HG03460 (cell line): ENCODE measurements at regions not wholly inside any gene's neighbourhood (a gene's known extent, or its start where the extent isn't known, plus 50 kb on each side); places are given as distances from the start of the nearest gene placed in this dataset.
"Not testable (repeated sequence)": the region's sequence is repeated elsewhere in the genome, so short reads cannot be mapped to it uniquely, and the experiment has no call there.

Source experiments
- ATAC-seq: cut with Tn5 transposase; IDR thresholded peaks from one replicate; pipeline ENCODE4 v1.9.1; 2021; ENCODE audit not compliant: unreplicated experiment

- ATAC-seq, result no peak
These were observed 100.7 kb upstream of the LMCD1 start for GRCh38 chr3:8400911-8401310.

- ATAC-seq, result no peak
These were observed 97.6 kb upstream of the LMCD1 start for GRCh38 chr3:8403996-8404395.

- ATAC-seq, result no peak
These were observed 96.5 kb upstream of the LMCD1 start for GRCh38 chr3:8405144-8405543.

GRCh38 chr3:8406479-8406878 lies 95.1 kb upstream of the LMCD1 start:
- no peak for ATAC-seq

- no peak for ATAC-seq
These were observed 88.2 kb upstream of the LMCD1 start for GRCh38 chr3:8413337-8413926.

- no peak for ATAC-seq
These were observed 84.7 kb upstream of the LMCD1 start for GRCh38 chr3:8416965-8417364.

GRCh38 chr3:8420612-8421011 lies 81.0 kb upstream of the LMCD1 start:
- ATAC-seq, result no peak

GRCh38 chr3:8421267-8421666 lies 80.4 kb upstream of the LMCD1 start:
- ATAC-seq, result no peak

GRCh38 chr3:8421711-8422110 lies 79.9 kb upstream of the LMCD1 start:
- ATAC-seq, result no peak

- ATAC-seq, result no peak
These were observed 78.3 kb upstream of the LMCD1 start for GRCh38 chr3:8423307-8423706.

GRCh38 chr3:8424281-8424680 lies 77.3 kb upstream of the LMCD1 start:
- ATAC-seq, result no peak

- ATAC-seq, result no peak
These were observed 64.8 kb upstream of the LMCD1 start for GRCh38 chr3:8436661-8437287.

GRCh38 chr3:8438507-8439079 lies 63.0 kb upstream of the LMCD1 start:
- ATAC-seq, result no peak

GRCh38 chr3:8440142-8440541 lies 61.5 kb upstream of the LMCD1 start:
- ATAC-seq, result not testable (repeated sequence)

GRCh38 chr3:8441969-8442559 lies 59.6 kb upstream of the LMCD1 start:
- ATAC-seq, result no peak

- ATAC-seq, result no peak
These were observed 58.5 kb upstream of the LMCD1 start for GRCh38 chr3:8442993-8443650.

GRCh38 chr3:8443829-8444791 lies 57.5 kb upstream of the LMCD1 start:
- ATAC-seq, result no peak

- no peak for ATAC-seq
These were observed 56.7 kb upstream of the LMCD1 start for GRCh38 chr3:8444883-8445282.

- no peak for ATAC-seq
These were observed 55.8 kb upstream of the LMCD1 start for GRCh38 chr3:8445861-8446260.

GRCh38 chr3:8446845-8447244 lies 54.8 kb upstream of the LMCD1 start:
- ATAC-seq, result no peak

- ATAC-seq, result no peak
These were observed 51.0 kb upstream of the LMCD1 start for GRCh38 chr3:8450618-8451017.
